MCF 10A (cell line): ENCODE measurements at regions not wholly inside any gene's neighbourhood (a gene's known extent, or its start where the extent isn't known, plus 50 kb on each side); places are given as distances from the start of the nearest gene placed in this dataset.

ENCODE experiments used
- BruUV-seq: library from RNA; stranded (reverse); fragments of 400-500 nt; replicated peaks from 2 replicates; lab custom pipeline; 2021; lab: Mats Ljungman, UMichigan
- CTCF ChIA-PET: fragments of 300-600 bp; sonication (Branson Sonifier 250); formaldehyde crosslinking; extraction: SDS; loops from one replicate; lab custom pipeline; 2021; ENCODE audit warnings: antibody characterized with exemption, inconsistent platforms; lab: Yijun Ruan, JAX
- POLR2A ChIA-PET: fragments of 300-600, 350-650 bp; sonication (Branson Sonifier 250); formaldehyde crosslinking; extraction: SDS; loops from one replicate; lab custom pipeline; 2020; ENCODE audit warnings: antibody characterized with exemption, inconsistent platforms; lab: Yijun Ruan, JAX
- DNase-seq: peaks from one replicate; pipeline ENCODE4 v3.0.0-alpha.2; 2018; ENCODE audit not compliant: unreplicated experiment
- H3K27ac Mint-ChIP-seq: one replicate; pipeline ENCODE4 v1.8.0; 2022; ENCODE audit warnings: mild to moderate bottlenecking, low read depth, mixed read lengths; ENCODE audit not compliant: unreplicated experiment
- H3K27me3 Mint-ChIP-seq: one replicate; pipeline ENCODE4 v1.8.0; 2022; ENCODE audit warnings: mixed read lengths; ENCODE audit not compliant: insufficient read depth, unreplicated experiment
- H3K36me3 Mint-ChIP-seq: one replicate; pipeline ENCODE4 v1.8.0; 2022; ENCODE audit warnings: mild to moderate bottlenecking, moderate library complexity, mixed read lengths; ENCODE audit not compliant: insufficient read depth, unreplicated experiment
- H3K4me1 Mint-ChIP-seq: one replicate; pipeline ENCODE4 v1.8.0; 2022; ENCODE audit warnings: mixed read lengths; ENCODE audit not compliant: insufficient read depth, unreplicated experiment
- H3K4me3 Mint-ChIP-seq: one replicate; pipeline ENCODE4 v1.8.0; 2022; ENCODE audit warnings: mild to moderate bottlenecking, moderate library complexity, mixed read lengths; ENCODE audit not compliant: unreplicated experiment
- H3K9me3 Mint-ChIP-seq: one replicate; pipeline ENCODE4 v1.8.0; 2022; ENCODE audit warnings: mixed read lengths; ENCODE audit not compliant: unreplicated experiment
- intact Hi-C: fragments of 100-400 bp; cut with micrococcal nuclease; formaldehyde crosslinking; loops from 2 replicates; pipeline ENCODE4 v1.14.1; 2022
- TF ChIP-seq, protein P1 (sequence below): fragments of 200-600 bp; IDR thresholded peaks from one replicate; pipeline ENCODE4 v1.8.0; 2022; ENCODE audit warnings: antibody characterized with exemption, mild to moderate bottlenecking; ENCODE audit not compliant: unreplicated experiment

DNA sequence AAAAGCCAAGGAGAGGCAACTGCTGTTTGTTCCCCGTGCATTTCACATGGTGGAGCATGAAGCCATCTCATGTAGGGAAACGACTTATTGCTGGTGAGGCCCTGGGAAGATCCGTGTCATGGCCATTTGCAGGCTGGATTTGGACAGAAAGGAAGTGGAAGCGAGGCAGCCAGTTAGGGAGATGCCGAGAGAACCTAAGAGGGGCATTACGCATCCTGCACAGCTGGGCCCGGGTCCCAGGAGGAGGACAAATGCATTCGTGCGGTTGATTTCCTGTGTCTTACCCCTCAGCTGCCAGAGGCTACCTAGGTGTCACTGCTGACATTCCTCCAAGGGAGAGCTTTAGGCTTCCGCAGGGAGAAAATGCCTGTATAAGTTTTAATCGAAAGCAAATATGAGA is 316.2 kb upstream of the CDYL start:
- CTCF ChIA-PET = interaction anchor here (0.6 kb wide), 1 partner anchor 9 kb away, joined by 3 read pairs; no protein-coding TSS in a partner anchor
- Mint-ChIP-seq H3K4me1 (peaks cover 6% of the 10 kb centered on the region), H3K4me3 (no peak overlapping the region), H3K9me3 (no peaks in the 10 kb centered on the region), H3K36me3 (peaks cover 5% of the 10 kb centered on the region), H3K27ac (no peak overlapping the region), H3K27me3 (no peaks in the 10 kb centered on the region)
- no TSS peak for BruUV-seq
- DNase-seq = no peak
- intact Hi-C loops = no loop called here
- TF ChIP-seq, protein P1, sequence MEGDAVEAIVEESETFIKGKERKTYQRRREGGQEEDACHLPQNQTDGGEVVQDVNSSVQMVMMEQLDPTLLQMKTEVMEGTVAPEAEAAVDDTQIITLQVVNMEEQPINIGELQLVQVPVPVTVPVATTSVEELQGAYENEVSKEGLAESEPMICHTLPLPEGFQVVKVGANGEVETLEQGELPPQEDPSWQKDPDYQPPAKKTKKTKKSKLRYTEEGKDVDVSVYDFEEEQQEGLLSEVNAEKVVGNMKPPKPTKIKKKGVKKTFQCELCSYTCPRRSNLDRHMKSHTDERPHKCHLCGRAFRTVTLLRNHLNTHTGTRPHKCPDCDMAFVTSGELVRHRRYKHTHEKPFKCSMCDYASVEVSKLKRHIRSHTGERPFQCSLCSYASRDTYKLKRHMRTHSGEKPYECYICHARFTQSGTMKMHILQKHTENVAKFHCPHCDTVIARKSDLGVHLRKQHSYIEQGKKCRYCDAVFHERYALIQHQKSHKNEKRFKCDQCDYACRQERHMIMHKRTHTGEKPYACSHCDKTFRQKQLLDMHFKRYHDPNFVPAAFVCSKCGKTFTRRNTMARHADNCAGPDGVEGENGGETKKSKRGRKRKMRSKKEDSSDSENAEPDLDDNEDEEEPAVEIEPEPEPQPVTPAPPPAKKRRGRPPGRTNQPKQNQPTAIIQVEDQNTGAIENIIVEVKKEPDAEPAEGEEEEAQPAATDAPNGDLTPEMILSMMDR = no peak
- POLR2A ChIA-PET = no interaction called here

GRCh38 chr6:4459032-4459431 is 317.2 kb upstream of the CDYL start:
- ChIA-PET POLR2A (no interaction called here), CTCF (interaction anchor here (1.2 kb wide), 1 partner anchor 9 kb away, joined by 3 read pairs; no protein-coding TSS in a partner anchor)
- no peaks in the 10 kb centered on the region for H3K27me3 Mint-ChIP-seq
- peaks cover 6% of the 10 kb centered on the region for H3K9me3 Mint-ChIP-seq
- TF ChIP-seq, protein P1 = no peak
- no peak overlapping the region for H3K4me3 Mint-ChIP-seq
- no peak overlapping the region for H3K27ac Mint-ChIP-seq
- H3K36me3 Mint-ChIP-seq = peaks cover 5% of the 10 kb centered on the region
- H3K4me1 Mint-ChIP-seq = peaks cover 6% of the 10 kb centered on the region
- BruUV-seq = no TSS peak
- DNase-seq = peak; percentile 74
- intact Hi-C loops = no loop called here

DNA sequence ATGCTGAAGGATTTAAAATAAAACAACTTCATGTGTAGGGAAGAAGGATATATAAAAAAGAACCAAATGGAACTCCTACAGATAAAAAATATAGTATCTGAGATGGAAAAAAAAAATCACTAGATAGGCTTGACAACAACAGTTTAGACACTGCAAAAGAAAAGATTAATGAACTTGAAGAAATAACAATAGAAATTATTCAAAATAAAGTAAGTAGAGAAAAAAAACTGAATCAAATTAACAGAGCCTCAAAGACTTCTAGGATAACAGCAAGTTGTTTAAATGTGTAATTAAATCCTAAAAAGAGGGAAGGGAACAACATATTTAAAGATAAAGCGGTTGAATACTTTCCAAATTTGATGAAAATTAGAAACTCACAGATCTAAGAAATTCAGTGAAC is 316.3 kb upstream of the ECI2 start:
- H3K9me3 Mint-ChIP-seq = peaks cover 23% of the 10 kb centered on the region
- BruUV-seq = no TSS peak

DNA sequence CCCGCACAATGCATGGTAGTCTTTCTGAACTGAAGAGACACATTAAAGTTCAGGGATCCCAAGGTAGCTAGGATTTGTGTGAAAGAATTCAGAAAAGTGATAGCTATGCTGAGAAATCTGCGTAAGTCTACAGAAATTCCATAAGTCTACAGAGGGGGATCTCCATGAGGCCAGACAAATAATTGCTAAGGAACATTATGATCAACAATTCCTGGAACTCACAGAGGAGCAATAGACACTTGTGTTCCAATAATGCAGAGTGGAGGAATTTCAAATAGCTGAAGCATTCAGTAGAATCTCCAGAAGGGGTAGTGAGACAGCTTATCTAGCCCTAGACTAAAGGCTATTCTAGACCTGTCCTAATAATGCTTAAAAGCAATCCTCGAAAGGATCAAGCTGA is 315.7 kb upstream of the ECI2 start:
- no peak for DNase-seq
- TF ChIP-seq, protein P1 = no peak
- Mint-ChIP-seq H3K4me3 (no peak overlapping the region), H3K9me3 (peaks cover 23% of the 10 kb centered on the region), H3K36me3 (no peaks in the 10 kb centered on the region), H3K27me3 (no peaks in the 10 kb centered on the region), H3K4me1 (no peaks in the 10 kb centered on the region), H3K27ac (no peak overlapping the region)
- POLR2A ChIA-PET = no interaction called here
- intact Hi-C loops = no loop called here
- CTCF ChIA-PET = no interaction called here
- BruUV-seq = no TSS peak

More for the DNA sequence above, 316.3 kb upstream of the ECI2 start:
- H3K36me3 Mint-ChIP-seq = no peaks in the 10 kb centered on the region
- H3K4me1 Mint-ChIP-seq = no peaks in the 10 kb centered on the region
- H3K27me3 Mint-ChIP-seq = no peaks in the 10 kb centered on the region
- ChIA-PET CTCF (no interaction called here), POLR2A (no interaction called here)
- TF ChIP-seq, protein P1 = no peak
- intact Hi-C loops = no loop called here
- no peak for DNase-seq
- H3K4me3 Mint-ChIP-seq = no peak overlapping the region
- no peak overlapping the region for H3K27ac Mint-ChIP-seq
